ENCODE measurements at regions not wholly inside any gene's neighbourhood (a gene's known extent, or its start where the extent isn't known, plus 50 kb on each side); places are given as distances from the start of the nearest gene placed in this dataset.

GRCh38 chr5:54651482-54652076 is 134.0 kb downstream of the SNX18 start:
- DNase-seq (ENCODE audit: low spot score) = no peak

GRCh38 chr5:54649041-54649504 is 131.5 kb downstream of the SNX18 start:
- DNase-seq (ENCODE audit: low spot score) = no peak

GRCh38 chr5:54646356-54647101 is 129.0 kb downstream of the SNX18 start:
- no peak for DNase-seq (ENCODE audit: low spot score)

DNA sequence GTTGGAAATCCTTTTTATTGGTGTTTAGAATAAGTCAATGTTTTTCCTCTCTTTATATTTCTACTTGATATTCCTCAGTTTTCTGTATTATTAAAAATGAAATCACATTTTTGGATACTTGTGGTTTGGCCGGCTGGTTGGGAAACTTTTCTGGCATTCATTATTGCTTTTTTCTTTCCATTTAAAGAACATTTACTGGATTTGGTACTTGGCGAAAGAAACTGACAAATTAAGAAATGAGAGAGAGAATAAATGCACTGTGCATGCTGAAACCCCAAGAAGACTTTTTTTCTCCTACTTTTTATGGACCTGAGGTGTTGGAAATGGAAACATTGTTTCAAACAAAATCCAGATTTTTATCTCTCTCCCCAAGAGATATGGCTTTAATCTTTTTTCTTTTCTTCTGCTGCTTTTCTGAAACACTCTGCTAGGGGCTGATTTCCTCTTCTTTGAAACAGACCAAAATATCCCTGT is 128.4 kb downstream of the SNX18 start:
- DNase-seq (ENCODE audit: low spot score) = no peak

DNA sequence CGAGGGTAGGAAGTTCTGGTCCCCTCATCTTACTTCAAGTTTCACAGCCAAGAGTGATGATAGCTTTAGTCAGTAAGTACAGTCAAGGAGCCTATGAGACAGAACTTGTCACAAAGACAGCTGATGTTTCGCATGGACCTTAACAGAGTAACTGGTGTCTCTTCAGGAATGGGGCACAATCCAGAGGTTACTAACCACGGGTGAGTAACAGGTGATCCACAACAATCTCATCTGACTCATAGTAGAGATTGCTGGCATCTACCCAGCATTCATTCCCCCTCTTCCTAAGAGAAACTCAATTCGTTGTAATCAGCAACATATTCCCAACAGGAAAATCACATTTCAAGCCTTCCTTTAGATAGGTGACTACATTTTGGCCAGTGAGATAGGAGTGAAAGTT is 126.7 kb downstream of the SNX18 start:
- DNase-seq (ENCODE audit: low spot score) = no peak

GRCh38 chr5:54643685-54644106 is 126.1 kb downstream of the SNX18 start:
- DNase-seq (ENCODE audit: low spot score) = no peak

GRCh38 chr5:54639621-54640020 is 122.1 kb downstream of the SNX18 start:
- DNase-seq (ENCODE audit: low spot score) = no peak

GRCh38 chr5:54638106-54638505 is 120.5 kb downstream of the SNX18 start:
- no peak for DNase-seq (ENCODE audit: low spot score)

- no peak for DNase-seq (ENCODE audit: low spot score)
Observed at GRCh38 chr5:54637654-54638053, 120.1 kb downstream of the SNX18 start.

- DNase-seq (ENCODE audit: low spot score) = no peak
Observed at GRCh38 chr5:54634089-54634488, 116.5 kb downstream of the SNX18 start.

- DNase-seq (ENCODE audit: low spot score) = no peak
Observed at GRCh38 chr5:54632131-54632701, 114.7 kb downstream of the SNX18 start.

DNA sequence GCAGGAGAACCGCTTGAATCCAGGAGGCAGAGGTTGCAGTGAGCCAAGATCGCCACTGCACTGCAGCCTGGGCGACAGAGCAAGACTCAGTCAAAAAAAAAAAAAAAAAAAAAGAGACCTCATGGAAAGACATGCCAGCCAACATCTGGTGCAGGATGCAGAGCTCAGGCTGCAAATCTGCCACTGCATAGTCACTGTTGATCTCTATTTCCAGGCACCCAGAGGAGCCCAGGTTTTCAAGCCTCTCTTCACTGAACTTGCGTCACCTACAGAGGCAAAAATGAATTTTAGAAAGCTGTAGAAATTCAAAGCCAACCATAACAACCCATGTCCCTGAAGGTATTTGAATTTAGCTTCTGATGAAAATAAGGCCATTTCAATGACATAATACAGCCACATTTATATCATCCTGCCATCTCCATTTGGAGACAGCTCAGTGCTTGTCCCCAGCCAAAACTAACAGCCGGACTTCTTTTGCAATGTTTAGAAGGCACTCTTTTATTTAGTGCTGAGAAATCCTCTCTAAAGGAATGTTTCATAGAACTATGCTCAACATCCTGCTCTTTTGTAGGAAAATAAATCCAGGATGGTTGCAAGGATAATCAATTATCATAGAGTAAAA is 113.3 kb downstream of the SNX18 start:
- no peak for DNase-seq (ENCODE audit: low spot score)

DNA sequence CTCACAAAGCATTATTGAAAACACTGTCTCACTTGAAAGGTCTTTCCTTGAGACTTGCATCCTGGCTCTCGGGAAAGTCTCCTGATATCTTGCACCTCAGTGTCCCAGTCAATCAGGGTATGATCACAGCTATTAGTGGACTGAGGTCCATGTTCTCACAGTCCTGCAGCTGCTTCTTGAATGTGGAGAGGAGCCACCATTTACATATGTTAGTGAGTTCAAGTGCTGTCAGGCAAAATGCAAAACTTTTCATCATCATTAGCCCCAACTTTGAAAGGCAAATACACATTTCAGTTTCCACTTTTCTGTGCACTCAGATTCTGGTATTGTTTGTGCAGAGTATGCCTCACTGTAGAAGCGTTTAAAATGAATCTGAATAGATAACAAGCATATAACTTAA is 111.6 kb downstream of the SNX18 start:
- no peak for DNase-seq (ENCODE audit: low spot score)

DNA sequence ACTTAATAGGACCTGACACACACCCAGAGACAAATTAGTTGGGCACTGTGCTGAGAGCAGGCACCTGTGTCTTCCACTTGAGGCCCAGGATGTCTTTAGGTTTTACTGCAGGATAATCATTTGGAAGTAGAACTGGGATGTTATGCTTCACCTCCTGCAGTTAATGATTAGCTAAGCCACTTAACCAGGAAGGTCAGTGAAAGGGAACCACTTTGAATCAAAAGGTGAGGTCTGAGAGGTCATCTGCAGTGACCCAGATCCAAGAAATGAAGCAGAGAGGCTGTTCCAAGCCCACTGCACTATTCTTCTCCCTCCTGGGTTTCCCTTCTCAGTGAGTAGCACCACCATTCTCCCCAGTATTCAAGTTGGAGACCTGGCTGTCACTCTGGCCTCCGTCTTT is 110.5 kb downstream of the SNX18 start:
- DNase-seq (ENCODE audit: low spot score) = no peak

DNA sequence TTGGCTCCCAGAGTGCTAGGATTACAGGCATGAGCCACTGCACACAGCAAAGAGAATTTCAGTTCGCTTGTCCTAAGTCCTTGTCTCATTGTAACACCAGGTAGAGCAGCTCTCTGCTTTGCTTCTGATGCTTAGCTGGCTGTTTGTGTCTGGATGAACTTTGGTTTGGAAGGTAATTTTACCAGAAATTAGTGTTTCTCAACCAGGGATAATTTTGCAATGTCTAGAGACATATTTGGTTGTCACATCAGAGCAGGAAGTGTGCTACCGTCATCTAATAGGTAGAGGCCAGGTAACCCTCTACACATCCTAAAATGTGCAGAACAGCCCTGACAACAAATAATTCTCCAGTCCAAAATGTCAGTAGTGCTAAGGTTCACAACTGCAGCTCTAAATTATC is 108.8 kb downstream of the SNX18 start:
- no peak for DNase-seq (ENCODE audit: low spot score)

GRCh38 chr5:54624805-54625568 is 107.4 kb downstream of the SNX18 start:
- no peak for DNase-seq (ENCODE audit: low spot score)

GRCh38 chr5:54621709-54622108 is 104.2 kb downstream of the SNX18 start:
- no peak for DNase-seq (ENCODE audit: low spot score)

- DNase-seq (ENCODE audit: low spot score) = no peak
Observed at GRCh38 chr5:54621048-54621447, 103.5 kb downstream of the SNX18 start.

DNA sequence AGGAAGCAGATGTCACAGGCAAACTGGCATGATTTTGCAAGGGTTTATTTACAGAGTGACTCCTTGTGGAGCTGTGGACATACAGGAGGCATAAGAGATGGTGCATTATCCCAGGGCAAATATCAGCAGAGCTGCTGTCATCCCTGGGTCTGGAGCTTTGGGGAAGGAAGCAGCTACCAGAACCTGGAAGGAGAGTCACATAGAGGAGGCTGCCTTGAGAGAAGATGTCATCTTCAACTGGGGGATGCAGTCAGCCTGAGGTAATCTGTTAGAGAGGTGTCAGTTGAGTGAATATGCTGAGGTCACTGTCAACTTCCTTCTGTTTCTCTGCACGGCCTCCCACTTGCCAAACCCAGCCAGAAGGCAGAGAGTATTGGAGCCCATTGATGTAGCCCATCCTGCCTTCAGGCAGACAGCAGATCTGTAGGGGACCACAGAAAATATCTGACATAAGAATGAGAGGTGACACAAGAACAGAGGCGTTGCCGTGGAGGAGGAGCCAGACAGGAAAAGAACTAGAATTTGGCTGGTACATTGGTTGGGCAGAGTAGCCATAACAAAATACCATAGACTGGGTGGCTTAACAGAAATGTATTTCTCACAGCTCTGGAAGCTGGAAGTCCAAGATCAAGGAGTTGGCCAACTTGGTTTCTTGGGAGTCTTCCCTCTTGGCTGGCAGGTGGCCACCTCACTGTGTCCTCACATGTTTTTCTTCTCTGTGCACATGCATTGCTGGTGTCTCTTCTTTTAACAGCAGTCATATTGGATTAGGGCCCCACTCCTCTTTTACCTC is 102.8 kb downstream of the SNX18 start:
- no peak for DNase-seq (ENCODE audit: low spot score)

- no peak for DNase-seq (ENCODE audit: low spot score)
Observed at GRCh38 chr5:54619731-54620130, 102.2 kb downstream of the SNX18 start.
